Hepatocyte (in vitro differentiated cells): ENCODE measurements at regions not wholly inside any gene's neighbourhood (a gene's known extent, or its start where the extent isn't known, plus 50 kb on each side); places are given as distances from the start of the nearest gene placed in this dataset.

ENCODE experiments used
- DNase-seq: peaks from one replicate; pipeline ENCODE4 v3.0.0-alpha.2; 2016; ENCODE audit warnings: low spot score
- H2AFZ ChIP-seq: fragments of 200-600 bp; sonication (generic); 2 replicates; pipeline ENCODE4 v1.6.0; 2016; ENCODE audit warnings: antibody characterized with exemption, mild to moderate bottlenecking
- H3K27ac ChIP-seq: fragments of 200-600 bp; sonication (generic); 2 replicates; pipeline ENCODE4 v1.5.1; 2016; ENCODE audit warnings: mild to moderate bottlenecking
- H3K27me3 ChIP-seq: fragments of 200-600 bp; sonication (generic); 2 replicates; pipeline ENCODE4 v1.6.1; 2016
- H3K36me3 ChIP-seq: fragments of 200-600 bp; sonication (generic); replicated peaks from 2 replicates; pipeline ENCODE4 v1.5.1; 2016; ENCODE audit warnings: low read depth; ENCODE audit not compliant: insufficient read depth
- H3K4me1 ChIP-seq: fragments of 200-600 bp; sonication (generic); 2 replicates; pipeline ENCODE4 v1.5.1; 2016; ENCODE audit warnings: mild to moderate bottlenecking, moderate library complexity; ENCODE audit not compliant: insufficient read depth
- H3K4me2 ChIP-seq: fragments of 200-600 bp; sonication (generic); 2 replicates; pipeline ENCODE4 v1.6.0; 2016
- H3K4me3 ChIP-seq: fragments of 200-600 bp; sonication (generic); 2 replicates; pipeline ENCODE4 v1.5.1; 2016; ENCODE audit warnings: mild to moderate bottlenecking
- H3K79me2 ChIP-seq: fragments of 200-600 bp; sonication (generic); 2 replicates; pipeline ENCODE4 v1.6.0; 2017; ENCODE audit warnings: mild to moderate bottlenecking
- H3K9me2 ChIP-seq: fragments of 200-600 bp; sonication (generic); replicated peaks from 2 replicates; pipeline ENCODE4 v1.6.0; 2017; ENCODE audit warnings: mild to moderate bottlenecking; ENCODE audit not compliant: insufficient read depth
- H3K9me3 ChIP-seq: fragments of 200-600 bp; sonication (generic); 2 replicates; pipeline ENCODE4 v1.5.1; 2016; ENCODE audit warnings: low read depth, mild to moderate bottlenecking
- H4K20me1 ChIP-seq: fragments of 200-600 bp; sonication (generic); 2 replicates; pipeline ENCODE4 v1.6.0; 2016; ENCODE audit warnings: mild to moderate bottlenecking; ENCODE audit not compliant: insufficient read depth, poor library complexity, severe bottlenecking
- EZH2 ChIP-seq: fragments of 200-600 bp; sonication (generic); IDR thresholded peaks from 2 replicates; pipeline ENCODE4 v1.6.1; 2016; ENCODE audit warnings: antibody characterized with exemption, mild to moderate bottlenecking, borderline replicate concordance
- EZH2phosphoT487 ChIP-seq: fragments of 200-600 bp; sonication (generic); IDR thresholded peaks from one replicate; pipeline ENCODE4 v1.6.1; 2018; ENCODE audit warnings: antibody characterized with exemption, mild to moderate bottlenecking, low read depth, moderate library complexity; ENCODE audit not compliant: unreplicated experiment, severe bottlenecking
- WGBS: methylation state at CpG from one replicate; pipeline ENCODE4 v1.1.6; 2016; ENCODE audit warnings: low lambda C conversion rate; ENCODE audit errors: missing lambda C conversion rate; 5-methylcytosine and 5-hydroxymethylcytosine counted together
- TF ChIP-seq, protein P1 (sequence below): fragments of 200-600 bp; sonication (generic); IDR thresholded peaks from 2 replicates; pipeline ENCODE4 v1.5.1; 2016; ENCODE audit warnings: antibody characterized with exemption, mild to moderate bottlenecking; ENCODE audit not compliant: poor library complexity

DNA sequence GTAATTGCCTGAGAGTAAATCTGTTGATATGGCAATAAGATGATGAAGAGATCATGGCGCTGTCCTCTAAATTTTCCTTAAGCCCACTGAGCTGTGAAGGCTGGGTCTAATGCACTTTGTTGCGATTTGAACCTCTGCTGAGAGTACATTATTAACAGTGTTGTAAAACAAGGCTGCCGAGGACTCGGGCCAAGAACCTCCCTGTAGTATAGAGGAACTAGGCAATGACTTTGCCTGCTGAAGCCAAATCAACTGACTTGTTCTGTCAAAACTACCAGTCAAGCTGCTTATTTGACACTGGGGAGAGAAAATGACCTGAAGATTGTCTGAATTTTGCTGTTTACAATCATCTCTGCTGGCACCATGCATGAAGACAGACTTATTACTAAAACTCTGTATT lies 1154.7 kb downstream of the DTWD2 start:
- Histone ChIP-seq H3K4me1 (no peaks in the 10 kb centered on the region), H3K27me3 (no peaks in the 10 kb centered on the region), H3K27ac (no peak overlapping the region), H3K4me3 (no peak overlapping the region), H3K9me2 (no peaks in the 10 kb centered on the region), H2AFZ (no peak overlapping the region), H3K9me3 (no peaks in the 10 kb centered on the region), H3K36me3 (no peaks in the 10 kb centered on the region), H3K4me2 (no peak overlapping the region), H4K20me1 (no peaks in the 10 kb centered on the region), H3K79me2 (no peaks in the 10 kb centered on the region)
- TF ChIP-seq EZH2phosphoT487 (no peak), EZH2 (no peak)
- TF ChIP-seq, protein P1, sequence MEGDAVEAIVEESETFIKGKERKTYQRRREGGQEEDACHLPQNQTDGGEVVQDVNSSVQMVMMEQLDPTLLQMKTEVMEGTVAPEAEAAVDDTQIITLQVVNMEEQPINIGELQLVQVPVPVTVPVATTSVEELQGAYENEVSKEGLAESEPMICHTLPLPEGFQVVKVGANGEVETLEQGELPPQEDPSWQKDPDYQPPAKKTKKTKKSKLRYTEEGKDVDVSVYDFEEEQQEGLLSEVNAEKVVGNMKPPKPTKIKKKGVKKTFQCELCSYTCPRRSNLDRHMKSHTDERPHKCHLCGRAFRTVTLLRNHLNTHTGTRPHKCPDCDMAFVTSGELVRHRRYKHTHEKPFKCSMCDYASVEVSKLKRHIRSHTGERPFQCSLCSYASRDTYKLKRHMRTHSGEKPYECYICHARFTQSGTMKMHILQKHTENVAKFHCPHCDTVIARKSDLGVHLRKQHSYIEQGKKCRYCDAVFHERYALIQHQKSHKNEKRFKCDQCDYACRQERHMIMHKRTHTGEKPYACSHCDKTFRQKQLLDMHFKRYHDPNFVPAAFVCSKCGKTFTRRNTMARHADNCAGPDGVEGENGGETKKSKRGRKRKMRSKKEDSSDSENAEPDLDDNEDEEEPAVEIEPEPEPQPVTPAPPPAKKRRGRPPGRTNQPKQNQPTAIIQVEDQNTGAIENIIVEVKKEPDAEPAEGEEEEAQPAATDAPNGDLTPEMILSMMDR: no peak
- 86% methylated on average over 4 of the region's 4 CpGs for WGBS
- no peak for DNase-seq

GRCh38 chr5:117829646-117830045 lies 1158.7 kb downstream of the DTWD2 start:
- Histone ChIP-seq H3K36me3 (no peaks in the 10 kb centered on the region), H3K9me2 (no peaks in the 10 kb centered on the region), H2AFZ (no peak overlapping the region), H3K4me1 (no peaks in the 10 kb centered on the region), H3K27ac (no peak overlapping the region), H4K20me1 (no peaks in the 10 kb centered on the region), H3K9me3 (no peaks in the 10 kb centered on the region), H3K79me2 (no peaks in the 10 kb centered on the region), H3K4me2 (no peak overlapping the region), H3K4me3 (no peak overlapping the region), H3K27me3 (no peaks in the 10 kb centered on the region)
- no peak for TF ChIP-seq EZH2phosphoT487
- TF ChIP-seq EZH2: no peak
- TF ChIP-seq, protein P1: no peak
- no peak for DNase-seq
- WGBS: 66% methylated on average over 3 of the region's 3 CpGs

- H3K36me3 ChIP-seq: no peaks in the 10 kb centered on the region
- H4K20me1 ChIP-seq: no peaks in the 10 kb centered on the region
- no peak overlapping the region for H3K27ac ChIP-seq
- no peaks in the 10 kb centered on the region for H3K27me3 ChIP-seq
- no peaks in the 10 kb centered on the region for H3K79me2 ChIP-seq
- no peaks in the 10 kb centered on the region for H3K9me3 ChIP-seq
- WGBS: 95% methylated on average over 2 of the region's 2 CpGs
- H3K9me2 ChIP-seq: no peaks in the 10 kb centered on the region
- no peak overlapping the region for H3K4me3 ChIP-seq
- no peak overlapping the region for H2AFZ ChIP-seq
- DNase-seq: no peak
- no peak overlapping the region for H3K4me2 ChIP-seq
- no peaks in the 10 kb centered on the region for H3K4me1 ChIP-seq
- TF ChIP-seq EZH2phosphoT487: no peak
- TF ChIP-seq, protein P1: no peak
- no peak for TF ChIP-seq EZH2
These were observed 1174.5 kb downstream of the DTWD2 start for GRCh38 chr5:117813850-117814249.

DNA sequence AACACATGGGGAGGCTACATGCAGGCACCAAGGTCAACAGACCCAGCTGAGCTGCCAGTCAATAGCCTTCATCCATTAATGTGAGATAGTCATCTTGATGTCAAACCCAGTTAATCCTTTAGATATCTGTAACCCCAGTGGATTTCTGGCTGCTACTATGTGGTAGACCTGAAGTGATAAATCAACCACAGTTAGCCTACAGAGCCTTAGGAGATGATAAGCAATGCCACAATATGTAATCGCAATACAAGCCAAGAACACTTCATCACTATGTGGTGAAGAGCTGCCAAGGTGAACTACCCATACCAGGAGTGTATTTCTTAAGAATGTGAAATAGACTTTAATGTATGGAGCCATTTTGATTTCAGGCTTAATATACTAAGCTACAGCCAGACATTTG lies 1175.5 kb downstream of the DTWD2 start:
- DNase-seq: no peak
- no peaks in the 10 kb centered on the region for H3K27me3 ChIP-seq
- no peaks in the 10 kb centered on the region for H3K79me2 ChIP-seq
- no peak overlapping the region for H2AFZ ChIP-seq
- H3K9me3 ChIP-seq: no peaks in the 10 kb centered on the region
- TF ChIP-seq EZH2phosphoT487: no peak
- TF ChIP-seq EZH2: no peak
- TF ChIP-seq, protein P1: no peak
- no peaks in the 10 kb centered on the region for H3K9me2 ChIP-seq
- H3K4me1 ChIP-seq: no peaks in the 10 kb centered on the region
- no peaks in the 10 kb centered on the region for H4K20me1 ChIP-seq
- no peak overlapping the region for H3K4me2 ChIP-seq
- H3K36me3 ChIP-seq: no peaks in the 10 kb centered on the region
- H3K4me3 ChIP-seq: no peak overlapping the region
- 79% methylated on average over 1 of the region's 1 CpG for WGBS
- H3K27ac ChIP-seq: no peak overlapping the region
